Choroid plexus epithelial cell (primary cell): ENCODE measurements at regions not wholly inside any gene's neighbourhood (a gene's known extent, or its start where the extent isn't known, plus 50 kb on each side); places are given as distances from the start of the nearest gene placed in this dataset.

Source experiments
- DNase-seq: peaks from one replicate; pipeline ENCODE4 v3.0.0-alpha.2; 2010; ENCODE audit warnings: low read depth
- H3K4me3 ChIP-seq: 2 replicates; pipeline ENCODE4 v1.5.1; 2011; ENCODE audit warnings: low read depth, mild to moderate bottlenecking, control low read depth, low read length, moderate library complexity
- TF ChIP-seq, protein P1 (sequence below): conservative IDR thresholded peaks from 2 replicates; pipeline ENCODE4 v1.5.1; 2011; ENCODE audit warnings: low read depth, mild to moderate bottlenecking, control low read depth, inconsistent platforms, low read length, moderate library complexity

DNA sequence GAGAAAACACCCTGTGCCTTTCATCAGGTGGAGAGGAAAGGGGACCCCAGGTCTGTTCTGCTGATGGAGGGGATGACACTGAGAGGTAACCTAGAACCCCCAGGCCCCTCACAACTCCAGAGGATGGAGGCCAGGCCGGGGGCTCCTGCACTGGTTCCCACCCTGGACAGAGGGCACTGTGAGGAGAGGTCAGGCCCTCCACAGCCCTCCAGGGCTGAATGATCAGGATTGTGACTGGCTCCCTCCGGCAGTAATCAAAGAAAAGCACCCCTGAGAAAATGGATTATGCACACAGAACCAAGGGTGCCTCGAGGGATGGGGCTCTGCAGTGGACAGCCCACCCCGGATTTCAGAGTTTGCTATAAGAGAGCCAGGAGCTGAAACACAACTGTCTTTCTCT is 502.8 kb downstream of the TCERG1L start:
- H3K4me3 ChIP-seq = no peak overlapping the region
- no peak for DNase-seq
- TF ChIP-seq, protein P1, sequence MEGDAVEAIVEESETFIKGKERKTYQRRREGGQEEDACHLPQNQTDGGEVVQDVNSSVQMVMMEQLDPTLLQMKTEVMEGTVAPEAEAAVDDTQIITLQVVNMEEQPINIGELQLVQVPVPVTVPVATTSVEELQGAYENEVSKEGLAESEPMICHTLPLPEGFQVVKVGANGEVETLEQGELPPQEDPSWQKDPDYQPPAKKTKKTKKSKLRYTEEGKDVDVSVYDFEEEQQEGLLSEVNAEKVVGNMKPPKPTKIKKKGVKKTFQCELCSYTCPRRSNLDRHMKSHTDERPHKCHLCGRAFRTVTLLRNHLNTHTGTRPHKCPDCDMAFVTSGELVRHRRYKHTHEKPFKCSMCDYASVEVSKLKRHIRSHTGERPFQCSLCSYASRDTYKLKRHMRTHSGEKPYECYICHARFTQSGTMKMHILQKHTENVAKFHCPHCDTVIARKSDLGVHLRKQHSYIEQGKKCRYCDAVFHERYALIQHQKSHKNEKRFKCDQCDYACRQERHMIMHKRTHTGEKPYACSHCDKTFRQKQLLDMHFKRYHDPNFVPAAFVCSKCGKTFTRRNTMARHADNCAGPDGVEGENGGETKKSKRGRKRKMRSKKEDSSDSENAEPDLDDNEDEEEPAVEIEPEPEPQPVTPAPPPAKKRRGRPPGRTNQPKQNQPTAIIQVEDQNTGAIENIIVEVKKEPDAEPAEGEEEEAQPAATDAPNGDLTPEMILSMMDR = no peak

DNA sequence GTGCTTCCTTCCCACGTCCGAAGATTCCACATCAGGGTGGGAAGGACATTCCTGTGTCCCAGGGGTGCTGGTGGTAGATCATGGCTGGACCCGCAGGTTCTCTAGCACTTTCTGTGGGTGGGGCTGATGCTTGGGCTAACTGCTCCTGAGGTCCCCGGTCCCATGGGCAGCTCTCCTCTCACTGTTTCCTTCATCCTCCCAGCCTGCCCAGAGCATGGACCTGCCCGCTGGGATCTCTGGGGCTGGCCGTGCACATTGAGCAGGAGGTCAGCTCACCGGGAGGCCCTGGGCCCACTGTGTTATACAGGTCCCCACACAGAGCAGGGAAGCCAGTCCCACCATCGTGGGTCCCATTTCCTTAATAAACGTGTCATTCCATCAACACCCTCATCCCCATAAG is 502.3 kb downstream of the TCERG1L start:
- TF ChIP-seq, protein P1 = no peak
- no peak for DNase-seq
- H3K4me3 ChIP-seq = no peak overlapping the region

DNA sequence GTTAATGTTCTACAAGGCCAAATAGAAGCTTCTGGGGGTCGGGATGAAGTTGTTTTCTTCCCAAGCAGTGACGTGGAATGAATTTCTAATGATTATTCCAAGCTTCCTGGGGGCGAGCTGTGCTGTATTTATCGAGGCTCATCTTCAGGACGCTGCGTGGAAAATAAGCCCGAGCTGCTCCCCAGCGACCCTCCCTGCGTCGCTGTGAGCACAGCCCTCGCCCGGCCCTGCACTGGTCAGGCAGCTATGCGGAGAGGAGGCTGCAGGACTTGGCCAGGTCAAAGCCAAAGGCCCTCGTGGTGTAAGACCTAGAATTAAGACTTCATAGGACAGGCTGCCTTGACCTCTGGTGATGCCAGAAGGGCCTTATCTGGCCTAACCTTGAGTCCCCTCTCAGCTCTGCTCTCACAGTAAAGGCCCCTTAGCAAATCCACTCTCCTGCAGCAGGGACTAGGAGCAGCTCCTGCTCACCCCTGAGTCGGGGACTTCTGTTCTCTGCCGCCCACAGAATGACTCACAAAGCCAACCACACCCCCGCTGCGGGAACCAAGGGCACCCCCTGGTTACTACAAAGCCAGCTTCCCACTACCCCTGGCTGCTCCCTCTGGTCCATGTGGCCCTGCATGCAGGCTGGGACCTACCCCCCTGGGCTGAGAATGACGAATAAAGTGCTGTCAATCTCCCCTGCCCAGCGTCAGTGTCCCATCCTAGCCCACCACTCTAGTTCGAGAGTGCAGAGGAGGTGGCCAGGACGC is 501.6 kb downstream of the TCERG1L start:
- DNase-seq = no peak
- no peak overlapping the region for H3K4me3 ChIP-seq
- TF ChIP-seq, protein P1 = no peak

DNA sequence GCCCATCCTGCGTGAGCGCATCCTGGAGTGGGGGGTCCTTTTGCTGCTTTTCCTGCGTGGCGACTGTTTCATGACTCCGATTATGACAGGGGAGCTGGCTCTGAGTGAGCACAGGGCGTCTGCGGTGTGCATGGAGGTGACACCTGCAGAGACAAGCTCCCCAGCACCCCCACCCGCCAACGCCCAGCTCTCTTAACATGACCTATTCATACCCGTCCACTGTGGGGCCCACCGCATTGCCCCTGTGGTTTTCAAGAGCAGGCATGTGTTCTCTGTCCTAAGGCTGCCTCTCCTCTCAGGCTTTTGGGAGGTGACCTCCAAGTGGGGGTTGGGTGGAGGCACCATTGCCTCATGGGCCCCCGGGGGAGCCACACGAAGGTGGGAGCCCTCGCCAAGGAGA is 500.7 kb downstream of the TCERG1L start:
- no peak overlapping the region for H3K4me3 ChIP-seq
- no peak for DNase-seq
- TF ChIP-seq, protein P1 = no peak

DNA sequence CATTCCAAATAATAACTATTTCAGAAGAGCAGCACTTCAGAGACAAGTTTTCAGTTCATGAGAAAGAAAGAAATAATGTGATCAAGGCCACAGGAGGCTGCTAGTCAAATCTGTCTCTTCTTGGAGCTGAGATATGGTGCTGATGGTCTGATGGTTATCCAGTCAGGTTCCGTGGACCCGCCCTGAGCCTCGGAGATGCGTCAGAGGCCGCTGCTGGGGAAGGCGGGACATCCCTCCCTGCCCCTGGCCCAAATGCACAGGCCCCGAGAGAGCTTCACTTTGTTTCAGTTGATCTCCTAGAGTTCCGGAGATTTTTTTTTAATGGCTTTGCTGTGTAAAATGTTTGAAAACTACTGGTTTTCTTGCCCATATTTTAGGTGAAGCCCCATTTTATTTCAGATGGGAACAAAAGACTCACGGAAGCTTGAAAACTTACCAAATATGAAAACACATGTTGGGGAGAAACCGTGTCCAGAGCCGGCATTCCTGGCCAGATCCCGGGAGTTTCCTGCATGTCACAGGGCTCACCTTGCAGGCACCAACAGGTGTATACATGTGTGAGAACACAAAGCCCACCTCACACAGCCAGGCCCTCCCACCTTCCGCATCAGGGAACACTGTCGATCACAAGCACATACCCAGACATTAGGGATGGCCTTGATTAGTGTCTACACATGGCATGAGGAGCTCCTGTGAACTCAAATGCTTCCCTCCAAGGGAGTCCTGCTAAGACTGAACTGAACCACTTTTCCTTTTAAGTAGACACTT is 499.0 kb downstream of the TCERG1L start:
- no peak for DNase-seq
- TF ChIP-seq, protein P1 = no peak
- H3K4me3 ChIP-seq = no peak overlapping the region

DNA sequence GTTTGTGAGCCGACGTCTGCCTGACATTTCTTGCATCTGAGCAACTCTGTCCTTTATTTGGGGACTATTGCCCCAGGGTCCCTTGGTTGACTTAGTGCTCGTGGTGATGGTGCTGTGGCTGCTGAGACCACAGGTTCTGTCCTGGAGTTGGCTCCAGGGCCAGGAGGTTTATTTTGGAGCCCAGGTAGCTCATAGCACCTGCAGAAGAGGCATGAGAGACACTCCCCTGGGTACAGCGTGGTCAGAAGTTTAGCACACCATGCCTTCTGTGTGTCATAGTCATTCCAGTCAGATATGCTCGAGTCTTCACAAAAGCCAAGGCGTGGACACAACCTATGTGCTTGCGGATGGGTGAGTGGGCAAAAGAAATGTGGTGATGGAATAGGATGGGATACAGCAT is 496.9 kb downstream of the TCERG1L start:
- H3K4me3 ChIP-seq = no peak overlapping the region
- TF ChIP-seq, protein P1 = no peak
- DNase-seq = no peak
